ENCODE measurements at regions not wholly inside any gene's neighbourhood (a gene's known extent, or its start where the extent isn't known, plus 50 kb on each side); places are given as distances from the start of the nearest gene placed in this dataset.

GRCh38 chr17:79457376-79457775 is 153.5 kb downstream of the RBFOX3 start:
- Histone ChIP-seq H3K4me3 (no peak overlapping the region), H3K36me3 (no peaks in the 10 kb centered on the region), H3K27me3 (peaks cover 0 to 16% of the 10 kb centered on the region in 2 donors), H3K27ac (no peak overlapping the region), H3K4me1 (no peaks in the 10 kb centered on the region), H3K9me3 (no peaks in the 10 kb centered on the region)
- DNase-seq (ENCODE audit: low spot score in 2 of 2), result no peak
- intact Hi-C loops (cut with DNase I; ENCODE audit: low total_unique reads), result no loop called here
- TF ChIP-seq POLR2AphosphoS5 (IDR thresholded peaks at IDR 0.05) (no peak), POLR2A (IDR thresholded peaks at IDR 0.05) (no peak), CTCF (IDR thresholded peaks at IDR 0.05) (no peak)

GRCh38 chr17:79455636-79456035 is 155.2 kb downstream of the RBFOX3 start:
- Histone ChIP-seq H3K27ac (no peak overlapping the region), H3K4me1 (no peaks in the 10 kb centered on the region), H3K4me3 (no peak overlapping the region), H3K9me3 (no peaks in the 10 kb centered on the region), H3K27me3 (peaks cover 0 to 6% of the 10 kb centered on the region in 2 donors), H3K36me3 (no peaks in the 10 kb centered on the region)
- DNase-seq (ENCODE audit: low spot score in 2 of 2), result no peak
- intact Hi-C loops (cut with DNase I; ENCODE audit: low total_unique reads), result no loop called here
- TF ChIP-seq POLR2A (IDR thresholded peaks at IDR 0.05), result no peak
- no peak for TF ChIP-seq CTCF (IDR thresholded peaks at IDR 0.05)
- TF ChIP-seq POLR2AphosphoS5 (IDR thresholded peaks at IDR 0.05), result no peak

- no peaks in the 10 kb centered on the region for H3K4me1 ChIP-seq
Measured at GRCh38 chr17:79454826-79455225, 156.0 kb downstream of the RBFOX3 start.

GRCh38 chr17:79453481-79453880 is 157.4 kb downstream of the RBFOX3 start:
- intact Hi-C loops (cut with DNase I; ENCODE audit: low total_unique reads), result loop anchor here (1.0 kb wide), 1 partner anchor 34 kb away; no protein-coding TSS in a partner anchor
- Histone ChIP-seq H3K4me3 (no peak overlapping the region), H3K36me3 (no peaks in the 10 kb centered on the region), H3K27ac (no peak overlapping the region), H3K4me1 (no peaks in the 10 kb centered on the region), H3K27me3 (peaks cover 0 to 6% of the 10 kb centered on the region in 2 donors), H3K9me3 (no peaks in the 10 kb centered on the region)
- TF ChIP-seq CTCF (IDR thresholded peaks at IDR 0.05) (no peak), POLR2A (IDR thresholded peaks at IDR 0.05) (no peak), POLR2AphosphoS5 (IDR thresholded peaks at IDR 0.05) (no peak)
- DNase-seq (ENCODE audit: low spot score in 2 of 2), result no peak

More at GRCh38 chr17:79454826-79455225, 156.0 kb downstream of the RBFOX3 start:
- Histone ChIP-seq H3K36me3 (no peaks in the 10 kb centered on the region), H3K4me3 (no peak overlapping the region), H3K27me3 (peaks cover 0 to 6% of the 10 kb centered on the region in 2 donors), H3K9me3 (no peaks in the 10 kb centered on the region), H3K27ac (no peak overlapping the region)
- no peak for TF ChIP-seq POLR2AphosphoS5 (IDR thresholded peaks at IDR 0.05)
- TF ChIP-seq POLR2A (IDR thresholded peaks at IDR 0.05), result no peak
- TF ChIP-seq CTCF (IDR thresholded peaks at IDR 0.05), result no peak
- intact Hi-C loops (cut with DNase I; ENCODE audit: low total_unique reads), result no loop called here
- DNase-seq (ENCODE audit: low spot score in 2 of 2), result no peak

GRCh38 chr17:79452706-79453105 is 158.1 kb downstream of the RBFOX3 start:
- intact Hi-C loops (cut with DNase I; ENCODE audit: low total_unique reads), result loop anchor here (1.0 kb wide), 1 partner anchor 35 kb away; no protein-coding TSS in a partner anchor
- TF ChIP-seq POLR2AphosphoS5 (IDR thresholded peaks at IDR 0.05) (no peak), CTCF (IDR thresholded peaks at IDR 0.05) (no peak), POLR2A (IDR thresholded peaks at IDR 0.05) (no peak)
- DNase-seq (ENCODE audit: low spot score in 2 of 2), result no peak
- H3K4me1 ChIP-seq, result no peaks in the 10 kb centered on the region
- peaks cover 0 to 6% of the 10 kb centered on the region in 2 donors for H3K27me3 ChIP-seq
- H3K36me3 ChIP-seq, result no peaks in the 10 kb centered on the region
- H3K9me3 ChIP-seq, result no peaks in the 10 kb centered on the region
- no peak overlapping the region for H3K27ac ChIP-seq
- H3K4me3 ChIP-seq, result no peak overlapping the region

Data from breast epithelium (tissue), 4 donors.